SJCRH30 (cell line): ENCODE measurements at regions not wholly inside any gene's neighbourhood (a gene's known extent, or its start where the extent isn't known, plus 50 kb on each side); places are given as distances from the start of the nearest gene placed in this dataset.
A peak's percentile ranks its signal among the peaks of the same experiment; 100 is the strongest.
"Not testable (repeated sequence)": the region's sequence is repeated elsewhere in the genome, so short reads cannot be mapped to it uniquely, and the experiment has no call there.

Experiments
- DNase-seq, 2 experiments: peaks; one replicate each; pipeline ENCODE4 v3.0.0-alpha.2; 2015 to 2020
- H3K27ac ChIP-seq: fragments of 250-450 bp; sonication (Bioruptor Pico); 2 replicates; pipeline ENCODE4 v1.5.1; 2020; ENCODE audit warnings: mild to moderate bottlenecking, moderate library complexity
- H3K27me3 ChIP-seq: fragments of 250-450 bp; sonication (Bioruptor Pico); 2 replicates; pipeline ENCODE4 v1.5.1; 2020; ENCODE audit warnings: mild to moderate bottlenecking, moderate library complexity
- H3K36me3 ChIP-seq: fragments of 250-450 bp; sonication (Bioruptor Pico); 2 replicates; pipeline ENCODE4 v1.5.1; 2020; ENCODE audit warnings: mild to moderate bottlenecking, moderate library complexity
- H3K4me1 ChIP-seq: fragments of 250-450 bp; sonication (Bioruptor Pico); 2 replicates; pipeline ENCODE4 v1.5.1; 2020; ENCODE audit warnings: mild to moderate bottlenecking, moderate library complexity
- H3K4me3 ChIP-seq: fragments of 250-450 bp; sonication (Bioruptor Pico); 2 replicates; pipeline ENCODE4 v1.5.1; 2020; ENCODE audit warnings: mild to moderate bottlenecking, moderate library complexity
- H3K9me3 ChIP-seq: fragments of 250-450 bp; sonication (Bioruptor Pico); replicated peaks from 2 replicates; pipeline ENCODE4 v1.5.1; 2020; ENCODE audit warnings: mild to moderate bottlenecking, moderate library complexity

DNA sequence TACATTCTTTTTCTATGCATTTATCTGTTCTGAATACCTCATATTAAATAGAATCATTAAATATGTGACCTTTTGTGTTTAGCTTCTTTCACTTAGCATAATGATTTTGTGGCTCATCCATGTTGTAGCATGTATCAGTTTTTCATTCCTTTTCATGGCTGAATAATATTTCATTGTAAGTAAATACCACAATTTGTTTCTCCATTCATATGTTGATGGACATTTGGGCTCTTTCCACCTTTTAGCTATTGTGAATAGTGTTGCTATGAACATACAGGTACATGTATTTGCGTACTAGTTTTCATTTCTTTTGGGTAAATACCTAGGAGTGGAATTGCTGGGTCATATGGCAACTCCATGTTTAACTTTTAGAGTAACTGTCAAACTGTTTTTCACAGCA, 85.1 kb downstream of the GNL3L start:
- H3K36me3 ChIP-seq: no peaks in the 10 kb centered on the region
- no peaks in the 10 kb centered on the region for H3K4me1 ChIP-seq
- no peaks in the 10 kb centered on the region for H3K9me3 ChIP-seq
- no peak for DNase-seq
- H3K27ac ChIP-seq: no peak overlapping the region
- H3K27me3 ChIP-seq: no peaks in the 10 kb centered on the region
- no peak overlapping the region for H3K4me3 ChIP-seq

DNA sequence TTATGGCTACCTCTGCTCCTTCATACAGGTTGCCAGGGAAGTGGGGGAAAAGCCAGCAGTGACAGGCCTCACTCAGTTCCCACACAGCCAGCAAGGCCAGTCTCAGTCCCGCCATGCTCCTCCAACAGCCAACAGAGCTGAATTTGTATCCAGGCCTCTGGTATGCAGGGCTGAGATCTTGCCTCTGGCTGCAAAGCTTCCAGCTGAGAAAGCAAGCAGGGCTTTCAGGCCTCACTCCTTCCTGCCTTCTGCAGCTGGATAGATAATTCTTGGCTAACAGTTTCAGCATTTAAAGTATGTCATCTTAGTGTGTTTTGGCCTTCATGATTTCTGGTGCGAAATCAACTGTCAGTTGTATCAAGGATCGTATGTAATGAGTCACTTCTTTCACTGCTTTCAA, 103.6 kb downstream of the GNL3L start:
- Histone ChIP-seq H3K36me3 (no peaks in the 10 kb centered on the region), H3K27ac (no peak overlapping the region), H3K9me3 (no peaks in the 10 kb centered on the region), H3K4me3 (no peak overlapping the region), H3K27me3 (no peaks in the 10 kb centered on the region), H3K4me1 (no peaks in the 10 kb centered on the region)
- DNase-seq: no peak

DNA sequence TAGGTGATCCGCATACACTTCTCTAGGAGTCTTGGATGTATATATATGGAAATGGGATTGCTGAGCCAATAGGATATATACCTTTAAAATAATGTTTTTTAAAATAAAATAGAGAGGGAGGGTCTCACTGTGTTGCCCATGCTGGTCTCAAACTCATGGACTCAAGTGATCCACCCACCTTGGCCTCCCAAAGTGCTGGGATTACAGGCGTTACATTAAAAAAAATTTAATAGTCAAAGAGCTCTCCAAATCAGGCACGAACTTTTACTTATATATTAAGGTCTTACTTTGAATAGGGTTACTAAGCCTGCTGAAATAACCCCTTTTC, 109.0 kb downstream of the GNL3L start:
- Histone ChIP-seq H3K4me3 (peak overlapping the region; percentile 66), H3K27ac (peak overlapping the region; percentile 95), H3K4me1 (peaks cover 8% of the 10 kb centered on the region), H3K27me3 (no peaks in the 10 kb centered on the region), H3K9me3 (no peaks in the 10 kb centered on the region), H3K36me3 (no peaks in the 10 kb centered on the region)
- no peak for DNase-seq

DNA sequence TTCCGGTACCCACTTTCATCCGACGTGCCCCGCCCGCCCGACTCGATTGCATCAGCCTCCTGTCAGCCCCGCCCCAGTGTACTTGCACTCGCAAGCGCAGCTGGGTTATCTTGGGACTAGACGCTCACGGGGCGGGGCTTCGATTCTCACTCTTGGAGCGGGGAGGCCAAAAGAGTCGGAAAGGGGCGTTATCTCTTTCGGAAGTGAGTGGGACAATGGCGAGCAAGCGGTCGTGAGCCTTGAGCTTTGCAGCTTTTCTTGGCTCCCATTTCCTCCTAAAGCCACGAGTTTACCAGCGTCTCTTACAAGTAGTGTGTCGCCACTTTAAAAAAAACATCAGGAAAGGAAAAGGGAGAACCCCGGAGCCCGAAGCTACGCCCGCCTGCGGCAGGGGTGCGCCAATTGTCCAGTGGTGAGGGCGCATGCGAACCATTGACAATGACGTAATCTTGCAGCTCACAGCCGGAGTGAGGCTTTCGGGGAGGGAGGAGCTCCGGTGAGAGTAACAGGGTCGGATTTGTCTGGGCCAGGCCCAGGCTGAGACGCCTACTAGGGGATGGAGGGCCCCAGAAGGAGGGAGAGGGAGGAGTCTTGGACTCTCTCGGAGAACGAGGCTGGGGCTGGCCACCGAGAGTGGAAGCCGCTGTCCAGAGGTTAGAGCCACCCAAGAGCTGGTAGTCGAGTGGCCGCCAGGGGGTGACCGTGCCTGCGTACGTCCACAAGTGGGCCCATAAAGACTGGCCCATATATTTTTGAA, 109.5 kb downstream of the GNL3L start:
- Histone ChIP-seq H3K36me3 (no peaks in the 10 kb centered on the region), H3K4me3 (peak overlapping the region; percentile 66), H3K27me3 (no peaks in the 10 kb centered on the region), H3K27ac (peak overlapping the region; percentile 95), H3K9me3 (no peaks in the 10 kb centered on the region), H3K4me1 (peaks cover 8% of the 10 kb centered on the region)
- DNase-seq: peak; percentile 92 to 93

DNA sequence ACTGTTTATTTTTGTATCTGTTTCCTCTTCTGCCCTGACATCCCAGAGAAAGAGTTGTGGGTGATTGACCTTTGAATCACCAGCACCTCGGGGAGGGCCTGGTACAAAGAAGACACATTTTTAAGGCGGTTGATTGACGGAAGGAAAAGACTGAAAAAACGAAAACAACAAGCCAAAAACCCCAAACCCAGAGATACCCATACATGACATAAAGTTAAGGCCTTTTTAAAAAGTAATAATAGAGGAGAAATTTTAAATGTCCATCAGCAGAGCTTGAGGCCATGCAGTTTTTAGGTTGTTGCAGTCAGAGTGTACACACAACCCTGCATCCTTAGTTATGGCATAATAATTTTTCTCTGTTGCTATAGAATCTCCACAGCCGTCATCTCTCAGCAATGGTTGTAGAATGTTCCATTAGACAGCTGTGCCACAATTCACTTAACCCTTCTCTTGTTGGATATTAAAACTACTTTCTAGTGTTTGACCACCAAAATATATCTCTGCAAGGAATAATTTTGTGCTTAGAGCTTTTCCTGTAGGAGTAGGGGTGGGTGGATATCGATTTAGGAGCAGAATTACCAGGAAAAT, 110.2 kb downstream of the GNL3L start:
- peak in 1 of 2 experiments; percentile 2 for DNase-seq
- peaks cover 8% of the 10 kb centered on the region for H3K4me1 ChIP-seq
- peak overlapping the region; percentile 66 for H3K4me3 ChIP-seq
- H3K36me3 ChIP-seq: no peaks in the 10 kb centered on the region
- no peaks in the 10 kb centered on the region for H3K27me3 ChIP-seq
- H3K9me3 ChIP-seq: no peaks in the 10 kb centered on the region
- peak overlapping the region; percentile 95 for H3K27ac ChIP-seq

DNA sequence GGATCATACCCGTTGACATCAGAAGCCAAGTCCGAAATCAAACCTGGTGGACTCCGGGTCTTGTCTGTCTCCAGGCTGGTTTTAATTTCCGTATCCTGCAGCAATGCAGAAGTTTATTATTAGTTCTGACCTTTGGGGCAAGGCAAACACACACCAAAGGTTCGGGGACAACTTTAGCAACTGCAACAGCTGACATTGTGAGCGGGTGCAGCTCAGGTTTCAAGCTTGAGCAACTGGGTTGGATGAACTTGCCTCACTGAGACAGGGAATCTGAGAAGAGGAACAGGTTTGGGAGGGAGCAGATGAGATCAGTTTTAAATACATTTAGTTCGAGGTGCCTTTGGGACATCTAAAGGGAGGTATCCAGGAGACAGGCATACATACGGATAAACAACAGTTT, 110.7 kb downstream of the GNL3L start:
- Histone ChIP-seq H3K9me3 (no peaks in the 10 kb centered on the region), H3K36me3 (no peaks in the 10 kb centered on the region), H3K4me1 (peaks cover 8% of the 10 kb centered on the region), H3K27me3 (no peaks in the 10 kb centered on the region), H3K4me3 (peak overlapping the region; percentile 66), H3K27ac (peak overlapping the region; percentile 95)
- peak; percentile 78 to 86 for DNase-seq

DNA sequence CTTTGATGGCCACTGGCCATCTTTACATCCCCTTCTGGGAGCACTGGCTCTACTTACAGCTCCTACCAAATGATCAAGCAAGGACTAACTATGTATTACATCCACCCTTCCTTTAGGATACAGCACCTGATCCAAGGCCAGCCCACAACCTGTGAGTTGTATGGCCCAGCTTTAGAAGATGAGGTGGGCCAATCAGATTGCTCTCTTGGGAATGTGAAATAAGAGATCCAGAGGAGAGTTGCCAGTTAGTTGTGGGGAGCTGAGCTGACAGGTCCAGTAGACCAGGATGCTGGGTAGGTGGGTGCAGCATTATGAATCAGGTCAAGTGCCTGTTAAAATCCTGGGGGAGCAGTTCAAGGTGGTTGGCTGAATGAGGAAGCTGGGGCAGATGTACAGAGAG, 111.5 kb downstream of the GNL3L start:
- Histone ChIP-seq H3K9me3 (no peaks in the 10 kb centered on the region), H3K27me3 (no peaks in the 10 kb centered on the region), H3K27ac (peak overlapping the region; percentile 95), H3K4me3 (no peak overlapping the region), H3K4me1 (peaks cover 8% of the 10 kb centered on the region), H3K36me3 (no peaks in the 10 kb centered on the region)
- DNase-seq: peak; percentile 2 to 20

DNA sequence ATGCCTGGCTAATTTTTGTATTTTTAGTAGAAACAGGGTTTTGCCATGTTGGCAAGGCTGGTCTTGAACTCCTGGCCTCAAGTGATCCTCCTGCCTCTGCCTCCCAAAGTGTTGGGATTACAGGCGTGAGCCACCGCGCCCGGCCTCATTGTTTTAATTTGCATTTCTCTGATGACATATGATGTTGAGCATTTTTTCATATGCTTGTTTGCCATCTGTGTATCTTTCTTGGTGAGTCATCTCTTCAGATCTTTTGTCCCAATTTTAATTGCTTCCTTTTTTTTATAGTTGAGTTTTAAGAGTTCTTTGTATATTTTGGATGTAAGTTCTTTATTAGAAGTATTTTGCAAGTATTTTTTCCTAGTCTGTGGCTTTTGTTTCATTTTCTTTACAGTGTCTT, 117.6 kb downstream of the GNL3L start:
- H3K27ac ChIP-seq, H3K36me3 ChIP-seq, DNase-seq, H3K27me3 ChIP-seq, H3K4me3 ChIP-seq, H3K4me1 ChIP-seq, H3K9me3 ChIP-seq: not testable (repeated sequence)

DNA sequence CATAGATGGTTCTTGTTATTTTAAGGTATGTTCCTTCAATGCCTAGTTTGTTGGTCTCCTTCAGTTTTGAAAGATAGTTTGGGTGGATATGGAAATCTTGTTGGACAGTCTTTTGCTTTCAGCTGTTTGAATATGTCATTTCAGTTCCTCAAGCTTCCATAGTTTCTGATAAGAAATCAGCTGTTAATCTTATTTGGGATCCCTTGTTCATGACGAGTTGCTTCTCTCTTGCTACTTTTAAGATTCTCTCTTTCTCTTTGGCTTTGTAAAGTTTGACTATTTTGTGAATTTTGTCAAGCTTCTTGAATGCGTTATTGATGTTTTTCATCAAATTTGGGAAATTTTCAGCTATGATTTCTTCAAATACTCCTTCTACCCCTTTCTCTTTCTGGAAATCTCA, 129.5 kb downstream of the GNL3L start:
- no peaks in the 10 kb centered on the region for H3K9me3 ChIP-seq
- H3K27me3 ChIP-seq: no peaks in the 10 kb centered on the region
- H3K36me3 ChIP-seq: no peaks in the 10 kb centered on the region
- H3K27ac ChIP-seq: no peak overlapping the region
- DNase-seq: no peak
- H3K4me1 ChIP-seq: no peaks in the 10 kb centered on the region
- H3K4me3 ChIP-seq: no peak overlapping the region

DNA sequence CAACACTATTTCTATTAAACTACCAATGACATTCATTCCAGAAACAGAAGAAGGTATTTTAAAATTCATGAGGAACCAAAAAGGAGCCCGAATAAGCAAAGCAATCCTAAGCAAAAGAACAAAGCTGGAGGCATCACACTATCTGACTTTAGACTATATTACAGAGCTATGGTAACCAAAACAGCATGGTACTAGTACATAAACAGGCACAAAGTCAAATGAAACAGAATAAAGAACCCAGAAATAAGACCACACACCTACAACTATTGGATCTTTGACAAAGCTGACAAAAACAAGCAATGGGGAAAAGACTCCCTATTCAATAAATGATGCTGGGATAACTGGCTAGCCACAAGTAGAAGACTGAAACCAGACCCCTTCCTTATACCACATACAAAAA, 122.3 kb downstream of the ITIH6 start:
- no peaks in the 10 kb centered on the region for H3K36me3 ChIP-seq
- H3K9me3 ChIP-seq: no peaks in the 10 kb centered on the region
- no peak for DNase-seq
- H3K4me3 ChIP-seq: no peak overlapping the region
- no peak overlapping the region for H3K27ac ChIP-seq
- H3K27me3 ChIP-seq: no peaks in the 10 kb centered on the region
- H3K4me1 ChIP-seq: no peaks in the 10 kb centered on the region

DNA sequence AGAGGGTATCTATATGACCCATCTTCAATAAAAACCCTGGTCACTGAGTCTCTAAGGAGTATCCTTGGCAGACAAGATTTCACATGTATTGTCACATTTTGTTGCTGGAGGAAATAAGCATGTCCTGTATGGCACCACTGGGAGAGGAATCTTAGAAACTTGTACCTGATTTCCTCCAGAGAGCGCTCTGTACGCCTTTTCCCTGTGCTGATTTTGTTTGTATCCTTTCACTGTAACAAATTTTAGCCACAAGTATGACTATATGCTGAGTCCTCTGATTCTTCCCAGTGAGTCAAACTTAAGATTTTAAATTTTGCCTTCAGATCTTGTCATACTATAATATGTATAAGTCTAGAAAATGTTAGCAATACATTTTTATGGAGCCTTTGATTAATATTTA, 102.8 kb downstream of the ITIH6 start:
- no peaks in the 10 kb centered on the region for H3K9me3 ChIP-seq
- no peaks in the 10 kb centered on the region for H3K4me1 ChIP-seq
- no peaks in the 10 kb centered on the region for H3K27me3 ChIP-seq
- no peaks in the 10 kb centered on the region for H3K36me3 ChIP-seq
- DNase-seq: peak in 1 of 2 experiments; percentile 29
- no peak overlapping the region for H3K4me3 ChIP-seq
- no peak overlapping the region for H3K27ac ChIP-seq

DNA sequence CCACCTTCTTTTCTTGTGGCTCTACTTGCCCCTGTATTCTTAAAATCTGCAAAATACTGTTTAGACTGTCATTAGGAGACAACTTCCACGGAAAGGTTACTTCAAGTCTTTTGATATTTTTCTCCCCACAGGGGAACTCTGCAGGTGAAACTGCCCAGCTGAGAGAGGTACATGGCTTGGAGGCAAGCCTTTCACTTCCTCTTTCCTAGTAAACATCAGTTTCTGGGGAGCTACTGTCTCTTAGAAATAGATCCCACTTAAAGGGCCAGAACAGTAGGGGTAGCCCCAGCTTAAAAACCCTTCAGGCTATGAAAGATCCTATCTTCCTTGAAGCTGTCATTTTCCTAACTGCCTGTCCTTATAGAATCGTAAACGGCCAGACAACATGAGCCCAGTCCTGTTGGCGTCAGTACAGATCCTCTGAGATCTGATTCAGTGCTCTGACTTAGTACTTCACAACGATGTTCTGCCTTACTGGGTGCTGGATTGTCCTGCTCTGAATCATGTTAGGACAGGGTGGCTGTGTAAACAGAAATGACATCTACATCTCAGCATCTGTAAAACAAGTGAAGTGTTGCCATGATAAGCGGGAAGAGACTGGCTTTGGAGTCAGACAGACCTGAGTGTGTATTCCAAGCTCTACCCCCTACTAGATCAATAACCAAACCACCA, 102.1 kb downstream of the ITIH6 start:
- H3K9me3 ChIP-seq: no peaks in the 10 kb centered on the region
- DNase-seq: no peak
- H3K27me3 ChIP-seq: no peaks in the 10 kb centered on the region
- H3K4me3 ChIP-seq: no peak overlapping the region
- no peaks in the 10 kb centered on the region for H3K36me3 ChIP-seq
- H3K4me1 ChIP-seq: no peaks in the 10 kb centered on the region
- no peak overlapping the region for H3K27ac ChIP-seq
